DMS53 treated with DMSO at 0.1 percent for 48 hours (cell line): ENCODE measurements at regions not wholly inside any gene's neighbourhood (a gene's known extent, or its start where the extent isn't known, plus 50 kb on each side); places are given as distances from the start of the nearest gene placed in this dataset.
"Not testable (repeated sequence)": the region's sequence is repeated elsewhere in the genome, so short reads cannot be mapped to it uniquely, and the experiment has no call there.

Experiments
- DNase-seq: peaks from one replicate; lab custom pipeline; 2025; ENCODE audit not compliant: unreplicated experiment; lab: John Stamatoyannopoulos, UW

DNA sequence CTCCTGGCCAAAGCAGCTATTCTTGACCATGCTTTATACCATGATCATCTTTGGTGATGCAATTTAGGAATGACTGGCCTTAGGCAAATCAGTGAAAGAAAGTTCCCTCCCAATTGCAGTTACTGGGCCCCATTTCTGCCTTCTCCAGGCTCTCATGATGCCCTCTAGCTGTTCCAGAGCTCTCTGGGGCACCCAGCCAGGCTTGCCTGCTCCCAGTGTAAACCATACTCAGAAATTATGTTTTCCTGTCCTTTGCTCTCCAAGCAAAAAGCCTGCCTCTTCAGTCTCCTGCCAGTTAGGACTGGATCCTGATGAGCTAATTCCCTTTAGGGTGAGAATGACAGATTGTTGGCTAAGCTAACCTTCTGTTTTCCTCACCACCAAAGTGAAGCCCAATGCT lies 85.3 kb upstream of the RBPJ start:
- peak; percentile 96 for DNase-seq

DNA sequence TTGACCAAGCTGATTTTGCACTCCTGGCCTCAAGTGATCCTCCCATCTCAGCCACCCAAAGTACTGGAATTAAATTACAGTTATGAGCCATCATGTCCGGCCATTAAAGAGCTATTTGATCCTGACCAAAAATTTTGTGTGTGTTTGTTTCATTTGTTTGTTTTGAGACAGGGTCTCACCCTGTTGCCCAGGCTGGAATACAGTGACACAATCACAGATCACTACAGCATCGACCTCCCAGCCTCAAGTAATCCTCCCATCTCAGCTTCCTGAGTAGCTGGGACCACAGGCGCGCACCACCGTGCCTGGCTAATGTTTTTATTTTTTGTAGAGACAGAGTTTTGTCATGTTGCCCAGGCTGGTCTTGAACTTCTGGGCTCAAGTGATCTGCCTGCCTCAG lies 82.9 kb upstream of the RBPJ start:
- no peak for DNase-seq

DNA sequence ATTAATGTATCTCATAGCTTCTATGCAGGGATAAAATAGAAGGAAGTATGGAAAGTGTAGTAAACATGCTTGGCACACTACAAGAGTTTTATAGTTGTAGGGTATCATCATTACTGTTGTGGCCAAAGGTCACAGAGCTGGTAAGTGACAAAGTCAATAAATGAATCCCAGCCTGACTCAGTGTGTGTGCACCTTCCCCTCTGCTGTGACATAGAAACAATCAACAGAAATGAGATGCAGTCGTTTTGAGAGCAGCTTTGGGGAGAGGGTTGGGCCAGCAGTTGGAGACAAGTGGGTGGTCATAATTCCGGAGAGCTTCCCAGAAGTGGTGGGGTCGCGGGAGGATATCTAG lies 82.4 kb upstream of the RBPJ start:
- DNase-seq, result peak; percentile 98

DNA sequence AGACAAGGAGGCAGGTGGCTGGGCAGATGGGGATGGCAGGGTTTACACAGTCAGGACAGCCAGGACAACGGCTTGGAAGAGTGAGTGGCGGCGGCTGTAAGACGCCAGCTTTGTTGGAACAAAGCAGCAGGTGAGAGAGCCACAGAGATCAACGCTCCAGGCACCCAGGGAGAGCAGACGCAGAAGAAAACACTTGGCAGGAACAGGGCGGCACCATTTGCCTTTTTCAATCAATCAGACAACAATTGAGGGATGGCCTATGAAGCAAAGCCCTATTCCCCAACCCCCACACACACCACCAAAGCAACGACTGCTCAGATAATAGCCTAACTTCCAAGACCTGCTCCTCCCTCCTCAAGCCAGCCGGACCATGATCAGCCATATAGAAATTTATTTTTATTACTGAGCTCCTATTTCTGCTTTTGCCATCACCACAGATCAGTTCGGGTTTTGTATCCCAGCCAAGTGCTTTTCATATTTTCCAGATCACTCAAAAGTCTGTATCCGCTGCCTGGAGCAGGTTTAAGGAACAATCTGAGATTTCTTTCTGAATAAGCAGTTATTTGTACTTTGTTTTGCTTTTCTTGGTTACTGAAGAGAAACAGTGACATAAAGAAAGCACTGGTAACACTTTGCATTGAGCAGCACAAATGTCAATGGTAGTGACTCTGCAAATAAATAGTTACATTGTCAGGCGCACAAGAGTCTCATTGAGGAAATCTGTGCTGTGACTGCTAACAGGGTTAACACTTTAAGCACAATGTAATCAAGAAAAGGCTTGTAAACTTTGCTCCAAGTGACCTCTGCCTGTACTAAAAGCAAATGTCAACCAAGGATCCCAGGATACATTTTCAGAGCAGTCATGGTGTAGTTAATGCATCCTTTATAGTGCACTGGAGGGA lies 81.8 kb upstream of the RBPJ start:
- DNase-seq, result peak; percentile 98

DNA sequence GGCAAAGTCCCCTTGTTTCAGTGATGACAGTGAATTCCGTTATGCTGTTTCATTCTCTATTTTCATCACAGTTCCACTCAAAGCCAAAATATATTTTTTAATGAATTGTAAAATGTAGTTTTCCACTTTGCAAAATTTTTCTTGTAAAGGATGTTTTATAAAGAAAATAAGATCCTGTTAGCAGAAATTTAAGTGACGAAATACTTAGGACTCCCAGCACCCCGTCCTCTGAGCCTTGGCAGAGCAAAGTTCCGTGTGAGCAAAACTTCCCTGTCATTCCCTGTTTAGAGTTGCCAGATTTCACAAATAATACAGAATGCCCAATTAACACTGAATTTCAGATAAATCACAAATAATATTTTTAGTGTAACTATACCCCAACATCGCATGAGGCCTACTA lies 81.0 kb upstream of the RBPJ start:
- DNase-seq, result no peak

DNA sequence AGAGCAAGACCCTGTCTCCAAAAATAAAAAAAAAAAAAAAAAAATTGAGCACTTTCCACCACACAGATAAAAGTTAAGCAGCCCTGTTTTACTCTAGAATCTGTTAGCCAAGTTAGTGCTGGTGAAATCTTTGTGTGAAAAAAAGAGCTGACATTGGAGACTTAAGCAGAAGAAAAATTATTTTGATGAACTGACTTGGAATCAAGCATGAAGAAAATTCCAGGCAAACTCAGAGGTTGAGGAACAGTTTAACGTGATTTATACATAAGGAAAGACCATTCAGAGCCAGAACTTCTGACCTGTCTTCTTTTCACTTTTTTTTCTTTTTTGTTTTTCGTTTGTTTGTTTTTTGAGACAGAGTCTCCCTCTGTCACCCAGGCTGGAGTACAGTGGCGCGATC lies 79.6 kb upstream of the RBPJ start:
- no peak for DNase-seq

DNA sequence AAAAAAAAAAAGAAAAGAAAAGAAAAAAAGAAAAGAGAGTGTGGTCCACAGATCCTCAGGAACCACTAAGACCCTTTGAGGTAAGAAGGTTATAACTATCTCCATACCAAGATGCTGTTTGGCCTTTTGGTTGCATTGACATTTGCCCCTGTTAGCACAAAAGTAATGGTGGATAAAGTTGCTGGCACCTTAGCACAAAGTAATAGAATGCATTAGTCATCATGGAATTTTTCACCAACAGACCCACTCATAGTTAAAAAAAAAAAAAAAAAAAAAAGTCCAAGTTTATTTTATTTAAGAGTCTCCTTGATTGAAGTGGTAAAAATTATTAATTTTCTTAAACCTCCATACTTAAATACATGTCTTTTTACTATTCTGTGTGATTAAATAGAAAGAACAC lies 78.4 kb upstream of the RBPJ start:
- no peak for DNase-seq

DNA sequence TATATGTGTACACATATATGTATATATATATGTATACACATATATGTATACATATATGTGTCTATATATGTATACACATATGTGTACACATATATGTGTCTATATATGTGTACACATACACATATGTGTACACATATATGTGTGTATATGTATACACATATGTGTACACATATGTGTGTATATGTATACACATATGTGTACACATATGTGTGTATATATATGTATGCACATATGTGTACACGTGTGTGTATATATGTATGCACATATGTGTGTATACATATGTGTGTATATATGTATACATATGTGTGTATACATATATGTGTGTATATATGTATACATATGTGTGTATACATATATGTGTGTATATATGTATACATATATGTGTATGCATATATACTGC lies 76.7 kb upstream of the RBPJ start:
- not testable (repeated sequence) for DNase-seq

DNA sequence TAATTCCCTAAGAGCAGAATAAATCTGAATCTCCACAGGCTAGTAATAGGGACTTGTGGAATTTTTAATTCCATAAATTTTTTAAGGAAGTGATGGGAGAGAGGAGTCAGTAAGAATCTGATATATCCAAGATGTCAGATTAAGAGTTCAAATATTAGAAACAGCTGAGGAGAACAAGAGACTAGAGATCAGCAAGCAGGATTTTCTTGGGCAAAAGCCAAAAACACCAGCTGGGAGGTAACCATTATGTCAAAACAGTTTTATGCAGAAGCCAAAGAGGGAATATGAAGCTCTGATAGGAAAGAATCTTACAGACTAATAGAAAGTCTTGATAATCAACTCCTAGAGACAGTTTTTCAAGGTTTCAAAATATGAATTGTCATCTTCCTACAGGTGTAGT lies 72.2 kb upstream of the RBPJ start:
- DNase-seq, result no peak

DNA sequence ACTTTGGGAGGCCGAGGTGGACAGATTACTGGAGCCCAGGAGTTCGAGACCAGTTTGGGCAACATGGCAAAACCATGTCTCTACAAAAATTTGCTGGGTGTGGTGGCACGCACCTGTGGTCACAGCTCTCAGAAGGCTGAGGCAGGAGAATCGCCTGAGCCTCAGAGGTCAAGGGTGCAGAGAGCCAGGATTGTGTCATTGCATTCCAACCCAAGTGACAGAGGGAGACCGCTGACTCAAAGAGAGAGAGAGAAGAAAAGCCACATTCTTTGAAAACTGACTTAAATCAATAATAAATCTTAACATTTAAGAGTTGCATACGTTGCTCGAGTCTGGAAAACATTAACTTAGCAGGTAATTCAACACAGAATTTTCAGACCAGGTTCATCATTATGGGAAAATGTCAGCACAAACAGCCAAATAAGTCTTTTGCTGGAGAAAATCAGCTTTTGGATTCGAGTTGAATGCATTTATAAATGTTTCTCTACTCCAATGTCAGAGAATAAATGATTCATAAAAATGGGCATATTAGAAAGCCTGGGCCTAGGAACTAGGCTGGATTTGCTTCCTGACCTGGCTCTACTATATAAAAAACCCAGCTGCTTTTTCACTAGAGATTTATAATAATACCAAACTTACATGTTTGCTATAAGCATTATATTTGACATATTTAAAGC lies 68.3 kb upstream of the RBPJ start:
- no peak for DNase-seq

DNA sequence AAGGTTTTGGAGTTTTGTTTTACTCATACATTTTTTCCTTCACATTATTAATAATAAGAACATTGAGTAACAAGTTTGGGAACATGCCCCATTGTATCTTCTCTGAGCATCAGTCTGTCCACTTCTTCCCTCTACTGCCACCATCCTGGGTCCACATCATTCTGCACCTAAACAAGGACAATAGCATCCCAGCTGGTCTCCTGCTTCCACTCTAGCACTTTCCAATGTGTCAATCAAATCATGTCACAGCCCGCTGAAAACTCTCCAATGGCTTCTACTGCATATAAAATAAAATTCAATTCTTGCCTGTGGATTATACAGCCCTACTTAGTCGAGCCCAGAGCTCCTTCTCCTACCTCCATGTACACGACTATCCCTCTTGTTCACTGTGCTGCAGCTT lies 66.8 kb upstream of the RBPJ start:
- DNase-seq, result no peak

DNA sequence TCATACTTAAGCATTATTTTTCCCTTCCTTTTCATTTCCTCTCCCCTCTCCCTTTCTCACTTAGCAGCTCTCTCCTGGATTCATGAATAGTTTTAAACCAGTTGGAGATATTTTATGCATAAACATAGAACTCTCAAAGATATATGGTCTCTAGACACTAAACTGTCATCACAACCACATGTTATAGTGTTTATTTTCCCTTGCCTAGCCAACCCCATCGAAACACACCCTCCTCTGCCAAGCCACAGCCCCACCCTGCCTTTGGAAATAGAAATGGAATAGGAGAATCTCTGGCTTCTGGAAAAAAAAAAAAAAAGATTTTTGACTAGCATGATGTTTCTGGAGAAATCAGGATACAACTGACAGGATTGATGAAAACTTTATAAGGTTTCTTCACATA lies 64.8 kb upstream of the RBPJ start:
- DNase-seq, result no peak

DNA sequence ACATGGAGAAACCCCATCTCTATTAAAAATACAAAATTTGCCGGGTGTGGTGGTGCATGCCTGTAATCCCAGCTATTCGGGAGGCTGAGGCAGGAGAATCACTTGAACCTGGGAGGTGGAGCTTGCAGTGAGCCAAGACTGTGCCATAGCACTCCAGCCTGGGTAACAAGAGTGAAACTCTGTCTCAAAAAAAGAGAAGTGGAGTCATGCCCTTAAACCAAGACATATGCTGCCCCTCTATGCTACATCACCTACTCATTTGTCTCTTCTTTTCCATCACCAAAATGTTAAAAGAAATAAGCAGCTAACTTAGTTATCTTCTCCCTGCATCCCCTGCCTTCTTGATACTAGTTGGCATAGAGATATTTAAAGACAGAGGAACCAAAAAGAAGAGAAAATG lies 63.4 kb upstream of the RBPJ start:
- DNase-seq, result not testable (repeated sequence)

DNA sequence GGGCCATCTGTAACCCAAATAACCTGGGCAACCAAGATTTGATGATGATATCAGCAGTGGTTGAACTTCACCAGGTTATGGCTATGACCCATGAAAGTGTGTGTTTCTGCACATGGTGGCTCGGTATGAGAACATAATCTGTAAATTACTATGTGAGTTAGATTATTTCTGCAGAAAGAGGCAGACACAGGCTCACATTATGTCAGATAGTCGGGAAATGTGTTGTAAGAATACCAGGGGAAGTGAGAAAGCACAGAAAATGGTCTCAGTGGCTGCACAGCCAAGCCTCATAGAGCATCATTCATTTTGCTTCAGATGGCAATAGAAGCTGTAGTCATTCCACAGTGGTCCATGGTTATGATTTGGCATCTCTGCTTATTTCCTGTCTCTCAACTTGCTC lies 63.0 kb upstream of the RBPJ start:
- no peak for DNase-seq

DNA sequence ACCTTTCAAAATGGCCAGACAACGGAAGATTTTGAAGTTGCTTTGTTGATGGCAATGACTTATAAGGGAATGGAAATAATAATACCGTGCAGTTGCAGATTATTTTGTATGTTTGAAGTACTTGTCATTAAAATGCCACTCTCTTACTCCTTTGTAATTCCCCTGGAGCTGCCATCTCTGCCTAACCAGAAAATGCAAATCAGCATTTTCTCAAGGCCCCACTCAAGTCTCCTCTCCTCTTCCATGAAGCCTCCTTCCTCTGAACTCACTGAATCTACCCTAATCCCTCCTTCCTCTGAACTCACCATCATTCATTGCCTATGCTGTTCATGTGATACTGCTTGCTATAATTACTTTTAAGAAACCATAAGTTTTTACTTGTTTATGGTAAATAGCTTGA lies 60.2 kb upstream of the RBPJ start:
- DNase-seq, result no peak

DNA sequence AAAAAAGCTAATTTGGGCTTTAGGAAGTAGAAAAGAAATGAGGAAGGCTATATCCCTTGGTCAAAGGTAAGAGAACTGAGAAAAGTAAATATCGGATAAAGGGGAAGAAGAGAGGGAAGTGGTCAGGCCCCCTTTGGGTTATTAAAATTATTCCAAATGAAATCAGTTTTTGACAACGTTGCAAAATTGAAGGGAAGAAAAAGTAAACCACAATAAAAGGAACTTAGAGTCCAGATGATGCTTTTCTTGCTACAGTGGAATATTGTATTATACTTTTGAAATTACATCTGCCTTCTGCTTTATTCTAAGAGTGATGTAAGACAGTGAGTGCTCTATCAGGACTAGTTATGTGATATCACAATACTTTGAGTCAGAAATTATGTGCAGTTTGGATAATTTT lies 59.4 kb upstream of the RBPJ start:
- no peak for DNase-seq

DNA sequence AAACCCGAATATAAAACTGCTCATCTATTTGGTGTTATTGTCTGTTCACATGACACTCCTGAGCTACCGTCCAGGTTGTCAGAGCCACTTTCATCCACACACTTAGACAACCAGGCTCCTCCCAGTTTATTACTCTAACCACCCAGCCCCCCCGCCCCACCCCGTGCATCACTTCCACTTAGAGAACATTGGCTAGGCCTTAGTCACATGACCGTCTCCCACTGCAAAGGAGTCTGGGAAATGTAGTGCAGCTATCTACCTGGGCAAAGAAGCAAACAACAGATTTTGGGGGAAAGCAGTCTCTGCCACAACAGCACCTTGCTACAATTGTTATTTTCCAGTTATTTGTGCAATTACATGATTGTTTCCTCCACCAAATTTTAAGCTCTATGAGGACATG lies 57.6 kb upstream of the RBPJ start:
- DNase-seq, result no peak

DNA sequence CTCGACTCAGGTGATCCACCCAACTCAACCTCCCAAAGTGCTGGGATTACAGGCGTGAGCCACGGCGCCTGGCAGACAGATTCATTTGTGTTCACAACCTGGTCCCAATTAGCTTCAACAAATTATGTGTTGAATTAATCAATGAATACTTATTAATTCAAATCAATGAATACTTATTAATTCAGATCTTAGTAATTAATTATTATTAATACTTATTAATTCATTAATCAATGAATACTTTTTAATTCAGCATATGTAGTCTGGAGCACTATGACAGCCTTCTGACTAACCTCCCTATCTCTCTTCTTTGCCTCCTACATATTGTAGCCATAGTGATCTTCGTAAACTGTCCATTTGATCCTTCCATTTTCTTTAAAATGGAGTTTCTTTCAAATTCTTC lies 56.7 kb upstream of the RBPJ start:
- DNase-seq, result no peak

DNA sequence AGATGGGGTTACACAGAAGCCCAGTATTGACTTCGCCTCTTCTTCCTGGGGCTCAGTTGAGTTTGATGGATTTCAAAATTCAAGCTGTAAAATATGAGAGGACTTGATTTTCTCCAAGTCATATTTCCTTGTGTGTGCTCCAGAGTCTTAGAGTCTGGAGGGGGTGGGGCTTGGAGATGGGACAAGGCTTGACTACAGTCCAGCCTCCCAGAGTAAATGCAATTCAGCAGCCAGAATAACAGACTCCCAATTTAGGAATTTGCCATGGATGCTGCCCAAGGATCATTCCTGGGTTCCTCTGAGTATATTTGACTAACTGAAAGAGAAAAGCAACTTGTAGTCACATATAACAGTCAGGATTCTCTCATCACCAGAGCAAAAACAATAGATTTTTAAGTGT lies 53.7 kb upstream of the RBPJ start:
- no peak for DNase-seq

DNA sequence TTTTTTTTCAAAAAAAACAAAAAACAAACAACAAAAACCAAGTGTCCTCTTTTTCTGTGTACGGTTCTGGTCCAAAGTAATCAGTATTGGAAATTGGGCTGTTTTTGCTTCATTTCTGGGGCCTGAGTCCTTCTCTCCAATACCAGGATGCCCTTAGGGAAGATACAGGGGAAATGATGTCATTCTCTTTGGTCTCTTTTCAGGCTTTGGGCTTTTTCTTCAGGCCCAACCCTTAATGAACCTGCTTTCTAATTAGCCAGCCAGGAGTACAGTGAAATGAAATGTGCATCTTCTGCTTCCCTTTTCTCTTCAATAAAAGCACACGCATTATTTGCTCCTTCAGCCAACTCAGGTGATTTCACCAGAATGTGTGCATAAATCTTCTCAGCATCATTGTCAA lies 52.6 kb upstream of the RBPJ start:
- DNase-seq, result no peak

DNA sequence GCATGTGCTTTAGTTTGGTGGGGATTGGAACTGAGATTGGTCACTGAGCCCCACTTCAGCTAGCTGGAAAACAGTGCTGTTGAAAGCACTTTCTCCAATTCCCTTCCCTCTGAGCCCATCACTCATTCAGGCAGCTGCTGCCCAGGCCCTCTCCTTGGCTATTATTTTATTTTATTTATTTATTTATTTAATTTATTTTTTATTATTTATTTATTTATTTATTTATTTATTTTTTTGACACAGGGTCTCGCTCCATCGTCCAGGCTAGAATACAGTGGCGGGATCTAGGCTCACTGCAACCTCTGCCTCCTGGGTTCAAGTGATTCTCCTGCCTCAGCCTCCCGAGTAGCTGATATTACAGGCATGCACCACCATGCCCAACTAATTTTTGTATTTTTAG lies 51.8 kb upstream of the RBPJ start:
- no peak for DNase-seq
